NB4 (cell line): ENCODE measurements at regions not wholly inside any gene's neighbourhood (a gene's known extent, or its start where the extent isn't known, plus 50 kb on each side); places are given as distances from the start of the nearest gene placed in this dataset.

ENCODE experiments used
- MYC ChIP-seq: IDR thresholded peaks from 2 replicates; pipeline ENCODE4 v1.6.1; 2011; ENCODE audit warnings: low read depth, low read length
- POLR2A ChIP-seq: IDR thresholded peaks from 2 replicates; pipeline ENCODE4 v1.6.1; 2011; ENCODE audit warnings: mild to moderate bottlenecking; ENCODE audit not compliant: insufficient read length; ENCODE audit errors: extremely low read depth
- TF ChIP-seq, protein P1 (sequence below): IDR thresholded peaks from 2 replicates; pipeline ENCODE4 v1.6.1; 2011; ENCODE audit warnings: low read depth, low read length
- TF ChIP-seq, protein P2 (sequence below): IDR thresholded peaks from one replicate; pipeline ENCODE4 v1.5.1; 2012; ENCODE audit warnings: low read depth, low read length

GRCh38 chr4:167721617-167722486 is 370.5 kb upstream of the ANXA10 start:
- TF ChIP-seq, protein P1, sequence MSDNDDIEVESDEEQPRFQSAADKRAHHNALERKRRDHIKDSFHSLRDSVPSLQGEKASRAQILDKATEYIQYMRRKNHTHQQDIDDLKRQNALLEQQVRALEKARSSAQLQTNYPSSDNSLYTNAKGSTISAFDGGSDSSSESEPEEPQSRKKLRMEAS, result no peak
- TF ChIP-seq, protein P2, sequence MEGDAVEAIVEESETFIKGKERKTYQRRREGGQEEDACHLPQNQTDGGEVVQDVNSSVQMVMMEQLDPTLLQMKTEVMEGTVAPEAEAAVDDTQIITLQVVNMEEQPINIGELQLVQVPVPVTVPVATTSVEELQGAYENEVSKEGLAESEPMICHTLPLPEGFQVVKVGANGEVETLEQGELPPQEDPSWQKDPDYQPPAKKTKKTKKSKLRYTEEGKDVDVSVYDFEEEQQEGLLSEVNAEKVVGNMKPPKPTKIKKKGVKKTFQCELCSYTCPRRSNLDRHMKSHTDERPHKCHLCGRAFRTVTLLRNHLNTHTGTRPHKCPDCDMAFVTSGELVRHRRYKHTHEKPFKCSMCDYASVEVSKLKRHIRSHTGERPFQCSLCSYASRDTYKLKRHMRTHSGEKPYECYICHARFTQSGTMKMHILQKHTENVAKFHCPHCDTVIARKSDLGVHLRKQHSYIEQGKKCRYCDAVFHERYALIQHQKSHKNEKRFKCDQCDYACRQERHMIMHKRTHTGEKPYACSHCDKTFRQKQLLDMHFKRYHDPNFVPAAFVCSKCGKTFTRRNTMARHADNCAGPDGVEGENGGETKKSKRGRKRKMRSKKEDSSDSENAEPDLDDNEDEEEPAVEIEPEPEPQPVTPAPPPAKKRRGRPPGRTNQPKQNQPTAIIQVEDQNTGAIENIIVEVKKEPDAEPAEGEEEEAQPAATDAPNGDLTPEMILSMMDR, result no peak
- TF ChIP-seq POLR2A (no peak), MYC (no peak)
